GM18909 (cell line): ENCODE measurements at regions not wholly inside any gene's neighbourhood (a gene's known extent, or its start where the extent isn't known, plus 50 kb on each side); places are given as distances from the start of the nearest gene placed in this dataset.

Source experiments
- ATAC-seq: cut with Tn5 transposase; IDR thresholded peaks from one replicate; pipeline ENCODE4 v1.9.1; 2021; ENCODE audit warnings: mild to moderate bottlenecking; ENCODE audit not compliant: unreplicated experiment, poor library complexity

DNA sequence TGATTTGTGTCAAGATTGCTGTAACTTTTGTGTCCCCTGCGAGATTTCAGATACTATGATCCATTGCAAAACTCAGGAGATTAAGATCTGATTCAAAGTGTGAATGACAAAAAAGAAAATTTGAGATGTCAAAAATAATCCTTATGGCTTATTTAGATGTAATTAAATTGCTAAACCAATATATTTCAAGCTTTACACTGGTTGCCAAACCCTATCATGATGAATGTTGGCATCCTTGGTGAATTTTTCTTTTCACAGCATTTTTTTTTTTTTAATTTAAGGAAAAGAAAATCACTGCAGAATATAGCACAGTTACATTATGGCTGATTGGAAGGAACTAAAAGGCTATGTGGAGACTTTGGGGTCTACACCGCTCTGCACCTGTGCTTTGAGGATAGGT, 133.5 kb upstream of the PITRM1 start:
- no peak for ATAC-seq

GRCh38 chr10:3295582-3296151, 123.1 kb upstream of the PITRM1 start:
- no peak for ATAC-seq

DNA sequence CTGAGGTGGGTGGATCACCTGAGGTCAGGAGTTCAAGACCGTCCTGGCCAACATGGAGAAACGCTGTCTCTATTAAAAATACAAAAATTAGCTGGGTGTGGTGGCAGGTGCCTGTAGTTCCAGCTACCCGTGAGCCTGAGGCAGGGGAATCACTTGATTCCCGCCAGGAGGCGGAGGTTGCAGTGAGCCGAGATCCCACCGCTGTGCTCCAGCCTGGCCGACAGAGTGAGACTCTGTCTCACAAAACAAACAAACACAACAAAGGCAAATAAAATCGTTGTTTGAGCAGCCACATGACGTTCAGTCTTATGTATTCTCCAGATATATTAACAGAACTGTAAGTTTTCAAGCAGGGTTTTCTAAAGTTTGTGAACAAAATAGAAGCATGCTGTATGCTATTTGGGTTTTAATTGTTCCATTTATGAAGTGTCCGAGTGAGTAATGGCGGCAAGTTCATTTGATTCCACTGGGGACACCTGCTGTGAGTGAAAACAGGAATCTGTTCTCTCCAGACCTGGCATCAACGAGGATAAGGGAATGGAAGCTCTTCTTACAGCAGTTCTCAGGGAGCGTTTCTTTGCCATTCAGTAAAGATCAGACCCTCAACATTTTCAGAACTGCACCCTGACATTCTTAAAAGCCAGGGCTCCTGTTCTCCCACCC, 122.5 kb upstream of the PITRM1 start:
- no peak for ATAC-seq

DNA sequence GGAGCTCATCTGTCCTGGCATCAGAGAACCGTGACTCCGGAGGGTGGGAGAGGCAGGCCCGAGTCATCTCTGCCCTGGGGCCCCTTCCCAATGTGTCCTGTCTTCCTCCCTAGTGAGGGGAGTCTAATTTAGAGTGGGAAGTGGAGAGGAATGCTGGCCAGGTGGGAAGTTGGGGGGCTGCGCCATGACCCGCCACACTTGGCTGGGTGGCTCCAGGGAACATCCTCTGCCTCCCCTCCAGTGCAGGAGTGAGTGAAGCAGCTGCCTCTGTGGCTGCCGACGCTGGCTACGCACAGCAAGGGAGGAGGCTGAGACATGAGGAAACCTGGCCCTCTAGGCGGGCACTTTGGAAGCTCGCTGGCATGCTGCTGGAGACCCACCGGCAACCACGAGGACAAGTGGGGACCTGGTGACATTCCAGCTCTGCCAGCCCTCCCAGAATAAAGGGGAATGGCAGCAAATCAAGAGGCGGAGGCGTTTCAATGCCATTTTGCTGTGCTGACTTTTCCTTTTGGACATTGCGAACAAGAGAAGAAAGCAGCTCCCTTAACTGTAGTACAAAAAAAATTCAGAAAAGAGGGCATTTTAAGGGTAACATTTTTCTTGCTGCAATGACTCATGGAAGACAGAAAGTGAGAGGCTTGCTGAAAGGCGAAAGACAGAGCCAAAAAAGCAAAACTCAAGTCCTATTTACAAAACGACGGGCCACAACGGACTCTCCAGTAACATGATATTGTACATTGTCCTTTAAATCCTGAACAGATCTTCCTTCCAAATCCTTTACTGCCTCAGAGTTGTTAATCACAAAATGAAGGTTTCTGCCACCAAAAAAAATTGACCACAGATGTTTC, 121.2 kb upstream of the PITRM1 start:
- no peak for ATAC-seq

DNA sequence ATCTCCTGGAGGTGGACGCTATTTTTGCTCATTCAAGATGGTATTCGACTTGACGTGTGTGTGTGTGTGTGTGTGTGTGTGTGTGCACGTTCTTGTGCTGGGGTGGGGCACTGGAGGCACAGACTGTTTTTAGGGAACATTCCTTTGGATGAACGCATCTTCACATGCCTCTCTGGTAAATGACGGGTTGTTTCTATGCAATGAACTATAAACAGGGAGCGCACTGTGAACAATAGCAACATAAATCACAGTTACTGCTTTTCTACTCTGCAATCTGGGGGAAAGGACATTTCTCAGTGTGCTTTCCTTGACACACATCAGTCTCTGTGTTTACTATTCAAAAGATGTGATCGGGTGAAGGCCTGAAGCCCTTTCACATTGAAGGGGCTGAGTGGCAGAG, 120.1 kb upstream of the PITRM1 start:
- no peak for ATAC-seq

GRCh38 chr10:3290550-3290949, 118.0 kb upstream of the PITRM1 start:
- no peak for ATAC-seq

- ATAC-seq, result no peak
Measured at GRCh38 chr10:3287572-3288445, 115.2 kb upstream of the PITRM1 start.

DNA sequence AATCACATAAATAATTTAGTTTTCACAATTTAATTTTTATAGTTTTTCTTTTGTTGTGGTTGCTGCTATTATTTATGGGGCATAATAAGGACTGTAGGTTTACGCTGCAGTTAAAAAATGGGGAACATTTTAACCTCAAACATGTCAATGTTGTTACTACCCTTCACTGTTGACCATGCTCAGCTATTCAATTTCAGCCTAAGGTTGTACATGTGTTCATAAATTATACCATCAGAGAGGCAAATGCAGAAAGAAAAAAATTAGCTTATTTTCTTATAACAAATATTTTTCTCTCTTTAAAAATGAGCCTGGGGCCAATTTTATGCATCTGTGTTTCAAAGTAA, 110.1 kb upstream of the PITRM1 start:
- ATAC-seq, result no peak

DNA sequence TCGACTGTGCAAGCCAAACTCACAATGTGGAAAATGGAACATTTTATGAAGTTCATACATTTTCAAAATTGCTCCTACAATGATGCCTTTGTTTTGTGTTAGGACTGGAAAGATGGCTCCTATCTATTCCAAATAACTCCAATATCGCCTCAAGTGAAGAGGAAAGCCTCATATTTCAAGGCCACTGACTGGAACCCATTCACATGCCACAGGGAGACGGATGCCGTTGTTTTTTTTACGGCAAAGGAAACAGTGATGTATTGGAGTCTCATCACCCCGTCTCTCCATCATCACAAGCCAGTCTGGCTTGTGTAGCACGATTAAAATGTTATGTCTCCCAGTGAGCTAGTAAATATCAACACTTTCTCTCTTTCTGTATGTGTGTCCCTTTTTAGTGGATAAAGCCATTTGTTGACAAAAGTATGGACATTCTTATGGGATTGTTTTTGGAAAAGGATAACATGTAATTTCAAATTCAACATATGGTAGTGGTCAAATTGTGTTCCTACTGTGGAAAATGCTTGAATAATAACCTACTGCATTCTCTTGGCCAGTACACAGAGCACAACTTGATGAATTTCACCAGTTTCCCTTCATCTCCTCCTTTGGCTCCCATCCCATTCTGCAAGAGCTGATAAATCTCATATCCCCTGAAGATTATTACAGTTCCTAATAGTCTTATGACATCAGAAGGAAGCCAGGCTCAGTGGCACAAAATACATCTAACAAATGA, 109.5 kb upstream of the PITRM1 start:
- ATAC-seq, result no peak

DNA sequence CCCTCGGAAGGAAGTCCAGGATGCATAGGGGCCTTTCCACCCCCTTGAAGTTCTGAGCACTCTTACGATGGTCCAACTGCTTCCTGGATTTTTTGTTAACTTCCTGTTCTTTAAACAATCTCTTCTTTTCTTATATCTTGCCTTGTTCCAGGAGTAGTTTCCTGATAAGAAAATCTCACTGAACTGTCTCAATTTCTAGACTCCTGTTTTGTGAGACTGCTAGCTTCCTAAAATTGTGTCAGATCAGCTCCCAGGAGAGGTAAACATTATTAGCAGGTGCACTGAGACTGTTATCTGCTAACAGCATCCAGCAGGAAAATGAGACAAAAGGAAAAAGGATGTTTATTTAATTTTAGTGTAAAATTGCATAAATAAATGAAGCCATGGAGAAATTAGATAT, 106.2 kb upstream of the PITRM1 start:
- ATAC-seq, result no peak

- ATAC-seq, result no peak
Measured at GRCh38 chr10:3277566-3277965, 105.0 kb upstream of the PITRM1 start.

- no peak for ATAC-seq
Measured at GRCh38 chr10:3274414-3274813, 101.8 kb upstream of the PITRM1 start.

DNA sequence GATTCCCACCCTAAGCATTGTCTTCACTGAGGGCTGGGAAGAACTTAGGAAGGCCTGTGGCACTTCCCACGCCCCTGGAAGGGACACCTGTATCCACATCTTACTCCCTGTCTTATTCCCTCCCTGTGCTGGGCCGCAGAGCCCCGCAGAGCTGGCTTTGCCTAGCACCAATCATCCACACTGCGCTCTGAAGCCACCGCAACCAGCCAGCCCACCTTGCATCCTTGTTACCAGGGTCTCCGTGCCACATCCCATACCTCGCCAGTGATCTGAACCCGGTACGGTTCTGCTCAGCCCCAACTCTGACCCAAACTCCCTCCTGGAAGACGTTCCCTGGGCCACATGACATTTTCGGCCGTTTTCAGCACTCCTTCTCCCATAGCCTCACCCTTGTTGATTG, 101.4 kb upstream of the PITRM1 start:
- ATAC-seq, result no peak

DNA sequence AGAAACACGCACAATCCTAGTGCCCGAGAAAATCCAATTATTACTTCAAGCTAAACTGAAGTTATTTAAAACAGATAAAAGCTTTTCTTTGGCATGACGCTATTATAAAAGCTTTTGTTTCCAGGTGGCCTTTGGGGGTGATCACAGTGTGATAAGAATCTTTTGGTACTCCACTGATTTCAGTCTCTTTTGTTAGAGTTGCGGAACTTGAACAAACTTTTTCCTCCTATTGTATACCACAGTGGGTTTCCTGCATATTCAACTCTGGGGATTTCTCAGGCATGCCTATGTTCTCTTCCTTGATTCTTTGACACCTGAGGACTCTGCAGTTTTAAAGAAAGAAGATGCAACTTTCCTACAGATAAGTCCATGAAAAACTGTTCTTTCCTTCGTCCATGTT, 99.7 kb upstream of the PITRM1 start:
- ATAC-seq, result no peak

- no peak for ATAC-seq
Measured at GRCh38 chr10:3271354-3272115, 99.0 kb upstream of the PITRM1 start.

DNA sequence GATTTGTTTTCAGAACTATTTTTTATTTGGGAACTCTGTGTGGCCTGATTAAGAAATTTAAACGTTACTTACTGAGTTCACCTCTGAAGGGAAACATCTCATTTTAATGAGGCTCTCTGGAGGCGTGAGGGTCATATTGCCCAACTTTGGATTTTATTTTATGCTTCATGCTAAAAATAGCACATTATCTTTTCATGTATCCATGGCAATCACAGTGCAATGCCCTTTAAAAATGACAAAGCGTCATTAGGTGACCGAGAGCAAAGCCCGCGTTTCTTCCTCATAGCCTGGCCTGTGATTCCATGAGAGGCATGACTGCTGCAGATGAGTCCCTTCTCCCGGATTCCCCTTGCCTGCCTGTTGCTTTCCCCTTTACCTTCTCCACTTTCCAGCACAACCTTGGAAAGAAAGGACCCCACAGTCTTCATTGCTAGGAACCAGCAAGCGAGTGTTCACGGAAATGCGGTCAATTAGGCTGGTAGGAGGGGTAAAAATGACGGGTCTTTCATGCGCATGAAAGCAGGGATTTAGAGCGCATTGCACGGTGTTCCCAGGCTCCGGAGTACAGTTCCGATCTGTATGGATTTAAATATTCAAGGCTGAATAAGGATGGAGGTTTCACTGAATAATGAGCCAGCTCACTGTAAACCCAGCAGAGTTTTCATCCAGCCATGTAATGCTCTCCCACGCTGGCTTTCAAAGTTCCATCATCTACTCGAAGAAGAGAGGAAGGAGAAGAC, 98.2 kb upstream of the PITRM1 start:
- no peak for ATAC-seq

GRCh38 chr10:3268025-3268424, 95.4 kb upstream of the PITRM1 start:
- ATAC-seq, result no peak

GRCh38 chr10:3265088-3265487, 92.5 kb upstream of the PITRM1 start:
- ATAC-seq, result no peak
